A673 (cell line): ENCODE measurements at regions not wholly inside any gene's neighbourhood (a gene's known extent, or its start where the extent isn't known, plus 50 kb on each side); places are given as distances from the start of the nearest gene placed in this dataset.

Source experiments
- CTCF ChIP-seq: fragments of 300-800, 200-600 bp; sonication (generic); conservative IDR thresholded peaks from 2 replicates; pipeline ENCODE4 v1.5.1; 2017; ENCODE audit warnings: low read depth, mild to moderate bottlenecking, antibody characterized with exemption, low read length, moderate library complexity, mixed read lengths
- EZH2 ChIP-seq: fragments of 200-600 bp; sonication (generic); IDR thresholded peaks from 2 replicates; pipeline ENCODE4 v1.6.1; 2017; ENCODE audit warnings: borderline replicate concordance, low read depth, mild to moderate bottlenecking, mixed read lengths, antibody characterized with exemption, low read length; ENCODE audit not compliant: poor library complexity, severe bottlenecking

- TF ChIP-seq CTCF (no peak), EZH2 (no peak)
These were observed 305.0 kb upstream of the TNC start for GRCh38 chr9:115422932-115423440.
